ENCODE measurements at regions not wholly inside any gene's neighbourhood (a gene's known extent, or its start where the extent isn't known, plus 50 kb on each side); places are given as distances from the start of the nearest gene placed in this dataset.

GRCh38 chr10:117885206-117885829, 161.4 kb downstream of the RAB11FIP2 start:
- DNase-seq (ENCODE audit: extremely low read depth, low read depth): no peak
- no peak for TF ChIP-seq CTCF (IDR thresholded peaks at IDR 0.05; ENCODE audit: low read depth, low read length)

- no peak for TF ChIP-seq CTCF (IDR thresholded peaks at IDR 0.05; ENCODE audit: low read depth, low read length)
- no peak for DNase-seq (ENCODE audit: extremely low read depth, low read depth)
These were observed 160.0 kb downstream of the RAB11FIP2 start for GRCh38 chr10:117886766-117887165.

GRCh38 chr10:117889664-117890063, 157.1 kb downstream of the RAB11FIP2 start:
- TF ChIP-seq CTCF (IDR thresholded peaks at IDR 0.05; ENCODE audit: low read depth, low read length): no peak

GRCh38 chr10:117892681-117893220, 154.0 kb downstream of the RAB11FIP2 start:
- no peak for DNase-seq (ENCODE audit: extremely low read depth, low read depth)
- no peak for TF ChIP-seq CTCF (IDR thresholded peaks at IDR 0.05; ENCODE audit: low read depth, low read length)

More at GRCh38 chr10:117889664-117890063, 157.1 kb downstream of the RAB11FIP2 start:
- DNase-seq (ENCODE audit: extremely low read depth, low read depth): no peak

- no peak for TF ChIP-seq CTCF (IDR thresholded peaks at IDR 0.05; ENCODE audit: low read depth, low read length)
- DNase-seq (ENCODE audit: extremely low read depth, low read depth): no peak
These were observed 152.4 kb downstream of the RAB11FIP2 start for GRCh38 chr10:117894339-117894738.

- no peak for TF ChIP-seq CTCF (IDR thresholded peaks at IDR 0.05; ENCODE audit: low read depth, low read length)
- no peak for DNase-seq (ENCODE audit: extremely low read depth, low read depth)
These were observed 150.2 kb downstream of the RAB11FIP2 start for GRCh38 chr10:117896517-117896916.

- DNase-seq (ENCODE audit: extremely low read depth, low read depth): no peak
- no peak for TF ChIP-seq CTCF (IDR thresholded peaks at IDR 0.05; ENCODE audit: low read depth, low read length)
These were observed 147.5 kb downstream of the RAB11FIP2 start for GRCh38 chr10:117899181-117899683.
